ENCODE measurements at regions not wholly inside any gene's neighbourhood (a gene's known extent, or its start where the extent isn't known, plus 50 kb on each side); places are given as distances from the start of the nearest gene placed in this dataset.

GRCh38 chr6:94041945-94042709, 622.8 kb upstream of the EPHA7 start:
- Histone ChIP-seq H2AFZ (ENCODE audit: low read length) (no peak overlapping the region), H3K27ac (ENCODE audit: extremely low read length, insufficient read depth, low read length) (no peak overlapping the region), H3K36me3 (replicated peaks in 1 of 2; ENCODE audit: control insufficient read depth in 1 of 2, insufficient read depth in 2 of 2, low read length in 2 of 2) (no peaks in the 10 kb centered on the region), H3K4me1 (ENCODE audit: insufficient read depth, low read length) (no peaks in the 10 kb centered on the region), H3K4me2 (ENCODE audit: low read depth, low read length) (no peak overlapping the region), H3K9me3 (ENCODE audit: low read length) (peaks cover 11% of the 10 kb centered on the region; the same call in 1 of the 2 replicates), H4K20me1 (ENCODE audit: insufficient read depth, low read length) (no peaks in the 10 kb centered on the region), H3K9ac (ENCODE audit: insufficient read depth, low read depth, low read length) (no peak overlapping the region), H3K27me3 (ENCODE audit: control insufficient read depth in 1 of 2, insufficient read depth in 2 of 2, low read length in 2 of 2) (no peaks in the 10 kb centered on the region), H3K4me3 (replicated peaks in 1 of 3; ENCODE audit: insufficient read depth in 1 of 3, low read depth in 2 of 3, low read length in 3 of 3) (no peak overlapping the region), H3K79me2 (ENCODE audit: insufficient read depth, low read length) (no peaks in the 10 kb centered on the region)
- intact Hi-C loops (cut with micrococcal nuclease; ENCODE audit: unreplicated experiment) (no loop called here), in situ Hi-C loops (cut with HindIII; ENCODE audit: extremely low pct_ligation_motif_present, low pct_unique_long_range_greater_than_20kb) (no loop called here)
- TF ChIP-seq HMGXB4 (CRISPR knock-in tag; IDR thresholded peaks at IDR 0.05; ENCODE audit: borderline replicate concordance in 1 of 2, low read depth in 1 of 2), result no peak
- no peak for TF ChIP-seq KMT2A (CRISPR knock-in tag; IDR thresholded peaks at IDR 0.05)
- TF ChIP-seq ZNF451 (CRISPR knock-in tag; IDR thresholded peaks at IDR 0.05), result no peak
- TF ChIP-seq IKZF4 (CRISPR knock-in tag; IDR thresholded peaks at IDR 0.05; ENCODE audit: borderline replicate concordance, low read depth, not compliant biosample characterization), result no peak
- TF ChIP-seq ZBTB7A (CRISPR knock-in tag; IDR thresholded peaks at IDR 0.05), result no peak
- 0% methylated on average over 3 of the region's 3 CpGs for WGBS (ENCODE audit: low lambda C conversion rate)
- ATAC-seq, result no peak
- no TSS peak for BruUV-seq (replicated peaks)
- no peak for DNase-seq (ENCODE audit: low spot score)
- FAIRE-seq, result no peak
- ChIA-PET POLR2A (no interaction called here), CTCF (ENCODE audit: low intra/inter-chr PET ratio, low total read pairs) (no interaction called here)

- WGBS (ENCODE audit: low lambda C conversion rate), result 2% methylated on average over 3 of the region's 3 CpGs
These were observed 616.7 kb upstream of the EPHA7 start for GRCh38 chr6:94036024-94036423.

More at GRCh38 chr6:94036024-94036423, 616.7 kb upstream of the EPHA7 start:
- H3K27me3 ChIP-seq (ENCODE audit: control insufficient read depth in 1 of 2, insufficient read depth in 2 of 2, low read length in 2 of 2), result no peaks in the 10 kb centered on the region
- H3K27ac ChIP-seq (ENCODE audit: extremely low read length, insufficient read depth, low read length), result no peak overlapping the region
- no peak overlapping the region for H3K9ac ChIP-seq (ENCODE audit: insufficient read depth, low read depth, low read length)
- ChIA-PET POLR2A (no interaction called here), CTCF (ENCODE audit: low intra/inter-chr PET ratio, low total read pairs) (no interaction called here)
- FAIRE-seq (no peak), DNase-seq (ENCODE audit: low spot score) (no peak), ATAC-seq (no peak)
- TF ChIP-seq ZNF530 (CRISPR knock-in tag; IDR thresholded peaks at IDR 0.05; ENCODE audit: low read depth), result no peak
- no peak for TF ChIP-seq ZC3H4 (CRISPR knock-in tag; IDR thresholded peaks at IDR 0.05; ENCODE audit: borderline replicate concordance)
- no peak for TF ChIP-seq ZKSCAN5 (CRISPR knock-in tag; IDR thresholded peaks at IDR 0.05)
- TF ChIP-seq PCBP1 (IDR thresholded peaks at IDR 0.05; ENCODE audit: borderline replicate concordance, low read depth, low read length), result no peak
- no peak for TF ChIP-seq ZNF550 (CRISPR knock-in tag; IDR thresholded peaks at IDR 0.05; ENCODE audit: borderline replicate concordance)
- no peak for TF ChIP-seq ZNF337 (CRISPR knock-in tag; IDR thresholded peaks at IDR 0.05; ENCODE audit: borderline replicate concordance, low read depth)
- intact Hi-C loops (cut with micrococcal nuclease; ENCODE audit: unreplicated experiment), result no loop called here
- H3K4me2 ChIP-seq (ENCODE audit: low read depth, low read length), result no peak overlapping the region
- in situ Hi-C loops (cut with HindIII; ENCODE audit: extremely low pct_ligation_motif_present, low pct_unique_long_range_greater_than_20kb), result no loop called here
- H3K36me3 ChIP-seq (replicated peaks in 1 of 2; ENCODE audit: control insufficient read depth in 1 of 2, insufficient read depth in 2 of 2, low read length in 2 of 2), result no peaks in the 10 kb centered on the region
- H3K9me3 ChIP-seq (ENCODE audit: low read length), result peaks cover 26% of the 10 kb centered on the region
- no peak overlapping the region for H3K4me3 ChIP-seq (replicated peaks in 1 of 3; ENCODE audit: insufficient read depth in 1 of 3, low read depth in 2 of 3, low read length in 3 of 3)
- no TSS peak for BruUV-seq (replicated peaks)
- H4K20me1 ChIP-seq (ENCODE audit: insufficient read depth, low read length), result no peaks in the 10 kb centered on the region
- H2AFZ ChIP-seq (ENCODE audit: low read length), result no peak overlapping the region
- no peaks in the 10 kb centered on the region for H3K4me1 ChIP-seq (ENCODE audit: insufficient read depth, low read length)
- no peaks in the 10 kb centered on the region for H3K79me2 ChIP-seq (ENCODE audit: insufficient read depth, low read length)

All from HepG2 (cell line).